DMS114 treated with DMSO at 0.1 percent for 48 hours (cell line): ENCODE measurements at regions not wholly inside any gene's neighbourhood (a gene's known extent, or its start where the extent isn't known, plus 50 kb on each side); places are given as distances from the start of the nearest gene placed in this dataset.

Experiments
- DNase-seq: peaks from one replicate; lab custom pipeline; 2025; ENCODE audit not compliant: unreplicated experiment; lab: John Stamatoyannopoulos, UW

DNA sequence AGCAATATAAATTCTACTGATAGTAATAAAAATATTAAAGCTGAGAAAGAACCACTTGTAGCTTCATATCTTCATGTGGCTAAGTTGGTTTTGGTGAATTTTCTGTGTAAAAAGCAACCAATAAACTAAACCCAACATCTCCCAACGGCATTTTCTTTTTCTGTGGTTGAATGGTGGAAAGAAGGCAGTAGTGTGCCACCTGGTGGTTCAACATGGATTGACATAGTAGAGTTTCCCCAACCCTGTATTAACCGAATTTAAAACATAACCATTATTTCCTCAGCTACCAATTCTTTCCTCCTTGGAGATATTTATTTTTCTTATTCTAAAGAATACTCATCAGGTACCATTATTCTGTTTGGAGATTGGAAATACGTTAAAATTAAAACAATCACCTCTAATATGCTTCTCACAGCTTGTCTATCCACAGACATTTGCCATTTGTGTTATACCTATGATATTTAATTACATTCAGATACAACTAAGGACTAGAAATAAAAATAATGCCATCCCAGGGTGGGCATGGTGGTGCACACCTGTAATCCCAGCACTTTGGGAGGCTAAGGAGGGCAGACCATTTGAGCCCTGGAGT is 117.1 kb upstream of the EEF1E1 start:
- peak; percentile 88 for DNase-seq

DNA sequence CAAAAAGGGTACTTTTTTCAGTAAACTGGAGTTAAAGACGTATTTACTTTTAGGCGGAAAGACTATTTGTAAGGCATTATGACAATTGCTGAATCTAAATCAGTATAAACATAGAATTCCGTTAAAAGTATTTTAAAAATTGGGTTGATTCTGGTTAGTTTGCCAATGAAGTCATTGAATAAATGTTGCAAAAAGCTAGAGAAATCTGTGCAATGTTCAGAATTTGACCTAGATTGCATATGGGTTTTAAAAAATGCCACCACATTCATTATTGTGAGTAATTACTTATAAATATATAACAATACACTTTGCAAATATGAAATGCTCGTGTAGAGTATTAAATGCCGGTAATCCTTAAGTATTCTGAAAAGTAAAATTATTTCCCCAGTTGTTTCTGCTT is 116.5 kb upstream of the EEF1E1 start:
- peak; percentile 48 for DNase-seq

DNA sequence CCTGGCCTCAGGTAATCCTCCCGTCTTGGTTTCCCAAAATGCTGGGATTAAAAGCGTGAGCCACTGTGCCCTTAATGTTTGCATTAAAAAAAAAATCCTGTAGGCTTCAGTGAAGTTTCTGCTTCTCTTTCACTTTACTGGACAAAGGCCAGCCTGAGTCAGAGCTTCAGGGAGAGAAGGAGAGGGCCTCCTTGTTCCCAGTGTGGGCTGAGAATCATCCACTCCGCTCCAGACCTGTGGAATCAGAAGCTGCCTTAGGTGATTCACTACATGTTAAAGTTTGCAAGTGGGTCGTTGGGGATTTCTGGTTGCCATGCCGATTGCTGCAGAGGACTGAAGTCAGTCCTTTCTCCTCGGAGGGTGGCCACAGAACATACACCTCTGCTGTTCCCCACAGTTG is 113.3 kb upstream of the EEF1E1 start:
- DNase-seq, result no peak

DNA sequence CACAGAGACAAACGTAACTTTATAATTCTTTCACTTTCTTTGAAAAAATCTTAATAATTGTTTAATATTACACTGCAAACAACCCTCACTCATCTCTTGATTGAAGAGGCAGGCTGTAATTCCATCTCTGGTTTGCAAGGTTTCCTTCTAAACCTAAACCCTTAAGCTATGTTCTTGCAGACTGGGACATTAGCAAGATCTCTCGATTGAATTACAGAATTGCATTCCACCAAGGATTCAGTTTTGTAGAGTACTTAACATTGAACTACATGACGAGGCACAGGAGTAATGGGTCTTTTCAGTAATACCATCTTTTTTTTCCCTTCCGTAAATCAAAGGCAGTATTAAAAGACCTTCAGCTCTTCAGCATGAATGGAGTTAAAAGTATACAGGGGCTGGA is 111.6 kb upstream of the EEF1E1 start:
- DNase-seq, result no peak

DNA sequence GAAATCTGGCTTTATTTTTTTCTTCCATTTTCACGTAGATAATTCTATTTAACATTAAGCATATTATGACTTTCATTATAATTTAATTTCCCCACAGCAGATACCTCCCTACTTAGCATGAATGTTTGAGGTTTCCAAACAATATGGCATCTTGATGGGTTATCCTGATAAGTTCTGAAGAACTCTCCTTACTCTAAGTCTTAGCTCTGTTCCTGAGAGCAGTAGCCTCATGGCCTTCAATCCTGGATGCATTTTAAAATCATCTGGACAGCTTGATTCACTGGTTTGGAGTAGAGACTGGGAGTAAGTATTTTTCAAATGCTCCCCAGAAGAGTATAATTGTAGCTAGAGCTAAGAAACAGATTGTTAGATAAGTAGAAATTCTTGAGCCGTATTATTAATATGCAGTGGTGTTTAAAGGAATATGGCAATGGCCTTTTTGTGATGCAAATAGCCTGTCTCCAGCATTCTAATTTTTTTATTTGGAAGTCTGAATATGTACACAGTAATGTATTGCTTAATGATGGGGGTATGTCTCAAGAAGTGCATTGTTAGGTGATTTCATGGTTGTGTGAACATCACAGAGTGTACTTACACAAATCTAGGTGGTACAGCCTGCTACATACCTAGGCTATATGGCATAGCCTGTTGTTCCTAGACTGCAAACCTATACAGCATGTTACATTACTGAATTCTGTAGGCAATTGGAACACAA is 110.5 kb upstream of the EEF1E1 start:
- DNase-seq, result no peak

DNA sequence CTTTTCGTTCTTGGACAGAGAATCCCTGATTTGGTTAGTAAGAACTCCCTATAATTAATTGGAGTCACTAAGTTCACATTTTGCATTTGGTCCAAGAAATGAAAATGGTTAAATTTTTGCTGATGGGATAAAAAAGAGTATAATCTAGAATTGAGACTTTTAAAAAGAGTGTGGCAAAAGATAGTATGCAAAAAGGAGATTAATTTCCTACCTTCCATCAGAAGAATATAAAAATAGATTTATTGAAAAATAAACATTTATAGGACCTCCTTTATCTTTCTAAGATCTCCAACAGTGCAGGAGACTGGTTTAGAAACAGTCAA is 105.5 kb upstream of the EEF1E1 start:
- no peak for DNase-seq

DNA sequence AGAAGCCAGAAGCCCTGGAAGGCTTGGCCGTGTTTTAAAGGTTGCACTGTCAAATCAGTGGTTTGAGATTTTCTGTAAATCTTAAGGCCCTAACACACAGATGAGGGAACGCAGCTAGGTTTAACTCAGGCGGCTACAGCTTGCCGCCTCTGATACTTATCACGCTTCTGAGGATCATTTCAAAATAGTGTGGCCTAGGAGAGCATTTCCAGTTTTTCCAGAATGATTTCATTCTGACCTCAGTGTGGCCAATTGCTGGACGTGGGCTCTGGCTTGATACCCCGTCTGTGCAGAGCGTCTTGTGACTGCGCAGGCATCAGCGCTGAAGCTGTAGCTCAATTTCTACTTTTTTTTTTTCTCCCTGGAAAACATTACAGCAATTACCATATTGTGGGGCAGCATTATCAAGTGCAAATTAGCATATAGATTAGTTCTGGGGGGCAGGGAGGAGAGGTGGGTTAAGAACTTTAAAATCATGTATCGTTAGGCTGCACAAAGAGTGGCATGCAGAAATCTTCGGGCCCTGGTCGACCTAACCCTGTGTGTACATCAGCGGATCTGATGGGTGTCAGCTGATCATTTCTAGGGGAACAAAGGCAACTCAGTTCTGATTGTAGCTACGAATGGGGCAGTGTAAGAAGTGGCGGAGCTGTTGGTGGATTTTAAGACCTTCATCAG is 105.0 kb upstream of the EEF1E1 start:
- DNase-seq, result no peak

DNA sequence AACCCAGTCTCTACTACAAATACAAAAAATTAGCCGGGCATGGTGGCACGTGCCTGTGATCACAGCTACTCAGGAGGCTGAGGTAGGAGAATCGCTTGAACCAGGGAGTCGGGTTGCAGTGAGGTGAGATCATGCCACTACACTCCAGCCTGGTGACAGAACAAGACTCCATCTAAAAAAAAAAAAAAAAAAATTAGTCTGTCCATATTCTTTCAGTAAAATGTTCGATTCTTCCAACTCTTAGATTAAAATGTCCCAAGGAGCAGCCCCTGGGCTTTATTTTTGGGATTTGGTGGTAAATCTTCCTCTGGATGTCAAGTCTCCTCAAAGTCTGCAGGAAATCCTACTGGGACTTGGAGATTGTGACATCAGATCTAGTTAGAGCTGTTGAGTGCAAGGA is 101.0 kb upstream of the EEF1E1 start:
- DNase-seq, result no peak

DNA sequence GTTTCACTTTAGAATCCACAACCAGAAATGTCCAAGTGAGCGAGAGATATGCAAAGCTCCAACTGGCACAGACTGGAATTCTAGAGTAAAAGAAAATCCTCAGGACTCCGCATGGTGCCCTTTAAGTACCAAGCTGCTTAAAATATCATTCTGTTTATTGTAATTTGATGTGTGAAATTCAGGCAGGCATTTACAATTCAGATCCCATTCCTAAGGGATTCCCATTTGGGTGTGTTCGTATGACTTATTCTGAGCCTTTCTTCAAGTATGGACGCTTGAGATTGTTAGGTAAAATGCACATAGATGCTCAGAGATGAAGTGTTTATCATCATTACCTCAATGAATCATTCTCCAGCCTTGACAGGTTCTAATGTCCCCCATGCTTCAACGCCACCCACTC is 99.3 kb upstream of the EEF1E1 start:
- no peak for DNase-seq

DNA sequence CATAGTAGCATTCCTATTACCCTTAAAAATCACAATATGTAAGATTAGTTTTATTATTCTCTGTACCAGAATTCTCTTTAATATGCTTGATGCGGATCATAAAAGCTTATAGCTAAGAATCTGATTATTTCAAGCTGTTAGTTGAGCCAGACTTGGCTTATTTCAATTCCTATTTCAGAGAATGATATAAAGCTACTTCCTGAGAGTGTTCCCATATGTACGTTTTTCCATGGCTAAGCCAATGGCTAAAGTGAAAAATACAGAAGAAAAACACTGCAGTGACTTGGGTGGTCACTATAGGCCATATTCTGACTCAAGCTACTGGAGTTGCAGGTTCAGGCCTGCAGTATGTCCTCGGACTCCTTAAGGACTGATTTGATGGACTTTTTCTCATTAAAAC is 97.9 kb upstream of the EEF1E1 start:
- DNase-seq, result no peak

DNA sequence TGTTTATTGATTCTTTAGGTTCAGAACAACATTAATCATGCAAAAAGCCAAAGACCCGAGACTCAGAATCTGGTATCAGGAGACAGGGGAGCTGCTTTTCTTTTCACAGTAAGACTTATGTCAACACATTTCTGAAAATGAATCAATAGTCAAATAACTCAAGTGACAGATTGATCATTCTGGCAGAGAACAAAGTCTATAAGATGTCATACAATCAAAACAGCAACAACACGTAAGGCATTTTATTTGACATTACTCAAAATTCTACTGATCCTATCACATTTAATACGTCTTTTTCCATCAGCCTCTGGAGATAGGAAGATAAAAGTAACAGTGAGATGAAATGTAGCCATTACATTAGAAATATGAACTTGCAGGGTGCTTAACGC is 93.4 kb upstream of the EEF1E1 start:
- no peak for DNase-seq

DNA sequence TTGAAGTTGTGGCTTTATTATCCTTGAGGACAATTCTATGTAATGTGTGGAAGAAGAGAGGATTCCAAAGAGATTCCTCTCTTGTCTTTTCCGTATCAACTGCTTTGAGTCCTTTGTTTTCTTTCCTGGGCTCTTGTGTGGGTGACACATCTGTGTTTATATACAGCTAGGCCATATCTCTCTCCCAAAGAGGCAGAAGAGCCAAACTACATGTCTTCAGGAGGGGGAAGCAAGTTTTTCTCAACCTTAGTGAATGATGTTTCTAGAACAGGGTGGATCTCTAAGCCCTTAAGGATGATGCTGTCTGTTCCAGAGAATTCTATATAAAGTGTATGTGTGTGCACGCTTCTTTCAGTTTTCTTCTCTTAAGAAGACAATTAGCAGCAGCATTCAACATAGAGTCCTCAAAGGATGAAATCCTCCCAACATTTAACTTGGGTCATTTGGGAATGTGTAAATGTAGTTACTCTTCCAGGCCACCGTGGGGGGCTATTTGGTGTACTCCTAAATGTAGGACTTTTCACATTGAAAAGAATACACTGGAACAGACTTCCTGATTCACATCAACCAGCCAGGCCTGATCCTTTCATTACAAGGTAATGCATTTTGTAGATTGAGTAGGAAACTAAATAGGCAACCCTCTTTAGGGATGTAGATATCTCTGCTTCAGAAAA is 92.8 kb upstream of the EEF1E1 start:
- no peak for DNase-seq

DNA sequence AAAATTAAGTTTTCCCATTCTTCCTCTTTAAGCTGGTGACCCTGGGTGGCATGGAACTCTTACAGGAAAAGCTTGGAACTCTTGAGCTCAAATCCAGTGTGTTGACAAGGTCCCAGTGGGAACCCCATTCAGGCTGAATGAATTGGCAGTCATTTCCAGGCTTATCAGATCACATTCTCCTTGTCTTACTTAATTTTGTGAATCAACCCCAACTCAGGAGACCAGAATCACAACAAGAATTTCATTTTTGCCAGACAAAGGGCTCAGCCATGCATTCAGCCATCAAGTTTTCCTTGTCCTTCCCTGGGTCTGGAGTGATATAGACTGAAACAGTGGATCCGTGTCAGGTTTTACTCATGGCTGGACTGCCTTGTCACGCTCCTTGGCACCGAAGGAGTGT is 92.1 kb upstream of the EEF1E1 start:
- no peak for DNase-seq

DNA sequence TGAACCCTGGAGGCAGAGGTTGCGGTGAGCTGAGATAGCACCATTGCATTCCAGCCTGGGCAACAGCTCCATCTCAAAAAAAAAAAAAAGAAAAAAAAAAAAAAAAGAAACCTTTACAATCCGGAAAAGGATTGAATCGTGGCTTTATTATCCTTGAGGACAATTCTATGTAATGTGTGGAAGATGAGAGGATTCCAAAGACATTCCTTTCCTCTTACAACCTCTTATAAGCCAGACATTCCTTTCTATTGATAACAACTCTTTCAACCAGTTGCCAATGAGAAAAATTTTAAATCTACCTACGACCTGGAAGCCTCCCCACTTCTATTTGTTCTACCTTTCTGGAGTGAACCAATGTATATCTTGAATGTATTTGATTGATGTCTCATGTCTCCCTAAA is 91.2 kb upstream of the EEF1E1 start:
- no peak for DNase-seq

DNA sequence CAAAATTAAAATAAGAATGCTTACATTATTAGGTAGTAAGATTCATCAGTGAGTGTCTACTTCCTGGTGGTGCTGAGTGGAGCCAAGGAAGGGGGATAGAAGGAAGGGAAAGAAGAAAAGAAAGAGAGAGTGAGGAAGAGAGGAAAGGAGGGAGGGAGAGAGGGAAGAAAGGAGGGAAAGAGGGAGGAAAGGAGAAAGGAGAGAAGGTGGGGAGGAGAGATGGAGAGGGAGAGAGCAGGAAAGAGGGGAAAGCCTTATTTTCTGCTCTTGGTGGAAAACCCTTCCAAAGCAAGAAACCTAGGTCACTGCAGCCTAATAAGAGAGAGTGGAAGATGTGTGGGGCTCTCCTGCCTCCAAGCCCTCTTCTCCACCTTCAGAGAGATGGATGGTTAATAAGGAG is 90.2 kb upstream of the EEF1E1 start:
- DNase-seq, result no peak

DNA sequence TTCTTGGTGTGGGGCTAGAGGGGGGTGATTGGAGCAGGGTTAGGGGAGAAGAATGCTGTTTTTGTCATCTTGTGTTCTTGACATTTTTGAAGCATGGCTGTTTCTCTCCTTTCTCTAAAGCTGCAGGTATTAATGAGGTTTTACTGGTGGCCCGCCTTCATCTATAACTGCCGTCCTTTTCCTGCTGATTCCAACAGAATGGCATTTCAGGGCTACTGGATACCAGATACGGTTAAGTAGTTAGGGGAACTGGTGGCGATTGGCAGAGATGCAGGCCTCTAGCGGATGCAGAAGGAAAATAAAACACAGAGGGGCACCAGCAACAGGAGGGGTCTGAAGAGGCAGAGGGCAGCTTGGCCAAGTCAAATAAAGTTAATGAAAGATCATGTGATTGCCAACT is 89.7 kb upstream of the EEF1E1 start:
- DNase-seq, result no peak

DNA sequence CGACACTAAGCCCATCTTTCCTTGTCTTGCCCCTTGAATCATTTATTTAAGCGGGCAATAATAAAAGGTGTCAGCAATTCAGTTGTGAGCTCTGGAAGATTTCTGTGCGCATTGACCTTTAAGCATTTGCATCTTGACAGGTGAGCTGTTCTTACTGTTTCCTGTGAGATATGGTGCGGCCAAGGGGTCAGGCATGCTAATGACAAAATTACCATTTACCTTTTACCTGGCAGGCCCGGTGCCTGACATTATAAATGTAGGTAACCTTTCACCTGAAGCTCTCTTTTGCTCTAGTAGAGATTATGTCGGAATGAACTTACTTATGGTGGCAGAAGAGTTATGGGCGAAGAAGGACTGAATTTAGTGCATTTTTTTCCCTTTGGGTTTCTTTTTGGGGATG is 89.3 kb upstream of the EEF1E1 start:
- DNase-seq, result no peak

DNA sequence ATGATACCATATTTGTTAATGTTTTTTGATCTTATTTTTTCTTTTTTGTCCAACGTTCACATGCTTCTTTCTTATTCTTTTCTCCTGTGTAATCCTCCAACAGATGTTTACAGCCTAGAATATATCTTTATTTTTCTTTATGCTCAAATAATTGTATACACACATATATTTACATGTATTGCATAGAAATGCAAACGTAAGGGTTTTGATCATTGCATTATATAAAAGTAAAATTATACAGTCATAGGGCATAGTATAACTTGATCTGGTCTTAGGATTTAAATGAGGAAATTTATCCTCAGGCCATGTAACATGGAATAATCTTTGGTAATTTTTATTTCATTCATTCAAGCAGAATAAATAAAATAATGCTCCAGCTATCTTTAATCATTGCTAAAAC is 84.9 kb upstream of the EEF1E1 start:
- DNase-seq, result no peak

DNA sequence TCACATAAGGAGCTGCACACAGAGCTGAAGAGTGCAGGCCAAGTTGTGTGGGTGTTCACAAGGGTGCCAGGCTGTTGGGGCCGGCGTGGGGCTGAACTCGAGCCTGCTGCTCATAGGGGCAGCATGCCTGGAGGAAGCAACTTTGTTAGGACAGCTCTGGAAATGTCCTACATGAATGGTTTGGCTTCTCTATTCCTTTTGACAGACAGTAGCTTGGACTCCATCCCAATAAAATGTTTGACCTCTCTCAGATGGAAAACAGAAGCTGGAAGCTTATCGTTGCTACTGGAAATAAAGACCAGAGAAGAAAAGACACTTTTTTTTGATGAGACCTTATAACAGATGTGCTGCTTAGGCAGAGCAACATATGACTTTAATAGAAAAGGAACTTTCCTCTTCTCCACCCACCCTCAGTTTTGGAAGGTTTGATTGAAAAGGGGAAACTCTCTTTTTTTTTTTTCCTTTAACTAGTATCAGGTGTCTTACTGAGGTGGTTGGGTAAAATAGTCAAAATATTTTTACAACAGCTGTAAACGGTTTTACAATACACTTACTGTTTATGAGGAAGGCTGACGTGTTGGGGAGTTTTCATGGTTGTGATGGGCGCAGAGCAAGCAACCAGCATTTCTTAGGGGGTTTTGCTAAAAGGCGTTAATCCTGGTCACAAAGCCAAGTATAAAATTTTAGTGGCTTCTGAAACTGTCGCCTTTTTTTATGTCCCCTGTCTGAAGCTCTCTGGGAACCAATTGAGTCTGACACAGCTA is 80.7 kb upstream of the EEF1E1 start:
- DNase-seq, result no peak

DNA sequence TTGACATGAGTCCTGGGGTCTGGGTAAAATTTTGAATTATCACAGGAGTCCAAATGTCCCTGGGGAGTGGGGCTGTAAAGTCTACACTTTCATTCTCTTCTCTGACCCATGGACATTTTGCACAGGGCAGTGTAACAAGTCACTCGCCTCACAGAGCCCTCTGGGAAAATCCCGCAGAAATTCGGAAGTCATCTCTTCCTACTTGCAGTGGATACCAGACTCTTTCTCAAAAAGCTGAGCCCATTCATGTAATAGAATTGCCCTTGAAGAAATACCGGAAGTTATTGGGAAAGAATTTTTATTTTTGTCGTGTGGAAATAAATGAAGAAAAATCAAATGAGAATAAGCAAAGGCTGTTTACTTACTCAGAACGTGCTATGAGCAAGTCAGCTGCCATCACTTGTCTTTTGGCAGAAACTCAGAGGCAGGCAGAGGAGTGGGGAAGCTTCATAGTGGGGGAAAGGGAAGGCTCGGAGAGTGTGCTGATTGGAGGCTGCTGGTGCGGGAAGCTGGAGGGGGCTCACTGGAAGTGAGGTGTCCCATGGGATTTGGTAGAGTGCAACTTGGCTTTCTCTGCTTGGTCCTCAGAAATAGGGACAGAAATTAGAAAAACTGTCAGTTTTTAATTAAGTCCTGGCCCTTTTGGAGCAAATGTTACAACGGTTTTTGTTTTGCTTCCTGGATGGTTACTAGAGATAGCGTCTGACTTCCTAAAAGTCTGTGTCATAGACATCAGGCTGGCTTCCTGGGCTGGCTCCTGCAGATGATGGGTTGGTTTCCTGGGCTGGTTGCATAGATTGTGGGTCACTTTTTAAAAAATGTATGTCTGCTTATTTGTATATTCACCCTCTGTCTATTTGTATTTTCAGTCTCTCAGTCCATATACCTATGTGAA is 79.8 kb upstream of the EEF1E1 start:
- DNase-seq, result no peak
